ENCODE measurements at regions not wholly inside any gene's neighbourhood (a gene's known extent, or its start where the extent isn't known, plus 50 kb on each side); places are given as distances from the start of the nearest gene placed in this dataset.
"Not testable (repeated sequence)": the region's sequence is repeated elsewhere in the genome, so short reads cannot be mapped to it uniquely, and the experiment has no call there.

- DNase-seq, result no peak
- intact Hi-C loops (cut with DNase I), result no loop called here
Measured at GRCh38 chr3:182521339-182521738, 272.0 kb upstream of the ATP11B start.

GRCh38 chr3:182523424-182523823 lies 269.9 kb upstream of the ATP11B start:
- DNase-seq; intact Hi-C loops (cut with DNase I): not testable (repeated sequence)

DNA sequence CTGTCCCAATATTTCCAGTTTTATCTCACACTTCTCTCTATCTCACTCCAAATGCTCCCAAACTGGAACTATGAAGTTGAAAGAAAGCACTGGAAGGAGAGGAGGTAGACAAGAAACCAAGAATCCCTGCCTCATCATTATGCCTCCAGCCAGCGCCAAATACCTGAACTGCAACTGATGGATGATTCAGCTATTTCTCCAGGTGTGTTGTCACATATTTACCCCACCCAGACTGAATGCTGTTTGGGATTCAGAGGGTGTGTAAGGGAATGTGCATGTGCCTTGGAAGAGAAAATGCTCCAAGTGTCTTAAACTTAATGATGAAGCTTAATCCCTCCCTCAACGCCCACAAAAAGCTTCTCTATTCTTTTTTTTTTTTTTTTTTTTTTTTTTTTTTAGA lies 269.5 kb upstream of the ATP11B start:
- no peak for DNase-seq
- intact Hi-C loops (cut with DNase I), result no loop called here

DNA sequence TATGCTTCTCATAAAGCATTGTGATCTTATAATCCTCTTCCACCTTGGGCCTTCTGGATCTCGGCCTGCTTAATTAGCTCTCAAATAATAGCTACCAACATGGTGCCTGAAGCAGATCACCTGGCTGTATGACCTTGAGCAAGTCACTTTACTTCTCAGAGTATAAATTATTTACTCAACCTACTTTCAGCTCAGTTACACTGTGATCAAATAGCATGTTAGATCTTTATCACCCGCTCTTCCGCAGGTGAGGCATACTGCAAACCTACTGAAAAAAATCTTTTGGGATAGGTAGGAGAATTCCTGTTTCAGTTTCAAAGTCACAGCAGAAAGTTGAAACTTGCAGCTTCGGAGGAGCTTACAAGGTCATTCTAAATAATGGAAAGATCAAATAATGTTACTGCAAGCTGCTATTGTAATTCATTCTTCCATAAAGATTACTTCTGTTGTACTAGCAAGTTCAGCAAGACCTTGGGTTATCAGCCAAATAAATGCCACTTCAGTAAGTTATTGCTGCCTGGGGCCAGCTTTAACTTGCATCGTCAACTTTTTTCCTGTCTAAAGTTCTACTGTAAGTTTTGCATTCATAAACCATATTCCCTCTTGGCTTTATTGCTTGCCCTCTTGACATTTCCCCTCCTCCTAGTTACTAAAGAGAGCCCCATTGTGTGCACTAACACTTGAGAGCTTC lies 268.4 kb upstream of the ATP11B start:
- intact Hi-C loops (cut with DNase I), result no loop called here
- no peak for DNase-seq

DNA sequence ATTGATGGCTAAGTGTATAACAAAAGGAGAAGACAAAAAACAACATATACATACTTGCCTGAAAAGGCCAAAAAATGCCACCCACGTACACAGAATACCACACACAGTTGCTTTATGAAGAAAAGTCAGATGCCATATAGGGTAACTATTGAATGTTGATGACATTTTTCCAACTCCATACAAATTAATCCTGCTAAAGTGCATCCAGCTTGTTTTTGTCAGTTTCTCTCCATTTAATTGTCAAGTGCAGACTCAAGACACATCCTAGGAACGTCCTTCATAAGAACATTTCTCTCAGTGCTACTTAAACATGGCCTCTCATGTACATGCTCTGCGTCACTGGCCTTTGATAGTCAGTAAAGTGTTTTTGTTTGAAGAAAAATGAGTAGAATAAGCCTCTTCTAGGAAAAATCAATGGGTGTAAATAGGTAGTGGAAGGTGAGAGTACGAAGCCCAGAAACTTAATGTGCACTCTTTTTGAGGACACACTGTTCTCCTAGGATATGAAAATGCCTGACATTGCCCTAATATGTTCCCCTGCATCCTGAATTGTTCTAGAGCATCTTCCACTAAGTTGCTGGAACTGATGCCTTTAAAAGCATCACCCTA lies 267.4 kb upstream of the ATP11B start:
- DNase-seq, result no peak
- intact Hi-C loops (cut with DNase I), result no loop called here

DNA sequence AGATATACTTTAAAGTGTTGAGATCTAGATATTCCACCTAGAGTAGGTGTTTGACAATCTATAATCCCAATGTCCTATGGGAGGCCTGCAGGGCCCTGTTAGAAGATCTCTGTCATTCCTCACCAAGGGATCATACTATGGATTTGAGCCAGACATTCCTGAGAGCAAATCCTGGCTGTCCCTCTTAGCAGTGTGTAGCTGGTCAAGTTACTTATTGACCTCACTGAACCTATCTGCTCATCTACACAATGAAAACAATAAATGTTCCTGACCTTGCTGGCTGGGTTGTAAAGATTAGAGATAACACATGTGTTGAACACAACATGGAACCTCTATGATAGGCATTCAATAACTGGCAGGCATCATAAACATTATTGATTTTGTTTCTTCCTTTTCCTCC lies 265.6 kb upstream of the ATP11B start:
- no peak for DNase-seq
- intact Hi-C loops (cut with DNase I), result no loop called here

GRCh38 chr3:182530316-182530715 lies 263.0 kb upstream of the ATP11B start:
- intact Hi-C loops (cut with DNase I), result no loop called here

DNA sequence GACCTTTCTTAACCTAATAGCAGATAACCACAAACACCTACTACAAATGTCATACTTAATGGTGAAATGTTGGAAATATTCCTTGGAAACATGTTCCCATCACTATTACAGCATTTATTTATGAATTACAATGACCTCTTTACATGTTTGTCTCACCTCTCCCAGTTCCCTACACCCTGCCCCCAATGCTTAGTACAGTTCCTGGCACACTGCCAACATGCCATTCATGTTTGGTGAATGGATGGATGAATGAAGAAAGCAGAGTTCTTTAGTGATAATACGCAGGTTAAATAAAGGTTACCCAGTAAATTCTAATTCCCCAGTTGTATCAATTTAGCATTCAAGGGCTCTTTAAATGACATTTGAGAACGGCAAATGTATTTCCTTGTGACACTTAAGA lies 259.9 kb upstream of the ATP11B start:
- DNase-seq, result no peak

More at GRCh38 chr3:182530316-182530715, 263.0 kb upstream of the ATP11B start:
- DNase-seq, result no peak

DNA sequence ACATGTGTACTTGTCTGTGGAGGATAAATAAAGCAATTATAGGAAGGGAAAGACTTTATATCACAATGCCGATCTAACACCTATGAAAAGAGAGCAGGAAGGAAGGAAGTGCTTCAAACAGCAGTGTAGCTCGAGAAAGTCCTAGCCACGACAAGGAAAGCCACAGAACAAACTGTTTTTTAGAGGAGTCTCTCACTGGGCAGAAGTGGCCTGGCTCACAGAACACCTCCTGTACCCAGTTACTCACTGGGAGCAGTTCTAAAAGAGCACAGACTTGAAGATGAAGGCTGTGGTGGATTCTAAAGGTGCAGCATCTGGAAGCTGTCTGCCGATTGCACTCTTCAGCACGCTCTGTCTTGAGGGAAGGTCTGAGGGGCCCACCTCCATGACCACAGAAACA lies 248.8 kb upstream of the ATP11B start:
- intact Hi-C loops (cut with DNase I), result no loop called here
- peak in 1 of 10 donors; percentile 54 for DNase-seq

More for the DNA sequence above, 259.9 kb upstream of the ATP11B start:
- intact Hi-C loops (cut with DNase I), result no loop called here

DNA sequence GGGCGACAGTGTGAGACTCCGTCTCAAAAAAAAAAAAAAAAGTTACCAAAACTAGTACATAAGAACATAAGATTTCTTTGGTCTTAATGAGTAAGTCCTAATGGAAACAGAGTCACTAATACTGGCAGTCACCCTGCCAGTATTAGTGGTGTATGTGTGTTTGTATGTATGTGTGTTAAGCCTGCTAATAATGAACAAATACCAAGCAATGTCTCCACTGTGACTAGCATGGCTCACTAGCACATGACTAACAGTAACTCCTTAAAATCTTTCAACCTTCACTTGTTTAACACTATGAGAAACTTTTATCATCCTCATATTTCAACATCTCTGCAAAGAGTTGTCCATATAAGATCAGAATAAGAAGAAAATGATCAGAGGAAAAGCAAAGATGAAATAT lies 231.0 kb upstream of the ATP11B start:
- intact Hi-C loops (cut with DNase I), result no loop called here

GRCh38 chr3:182565916-182566796 lies 227.1 kb upstream of the ATP11B start:
- DNase-seq, result no peak
- intact Hi-C loops (cut with DNase I), result no loop called here

More for the DNA sequence above, 231.0 kb upstream of the ATP11B start:
- no peak for DNase-seq

DNA sequence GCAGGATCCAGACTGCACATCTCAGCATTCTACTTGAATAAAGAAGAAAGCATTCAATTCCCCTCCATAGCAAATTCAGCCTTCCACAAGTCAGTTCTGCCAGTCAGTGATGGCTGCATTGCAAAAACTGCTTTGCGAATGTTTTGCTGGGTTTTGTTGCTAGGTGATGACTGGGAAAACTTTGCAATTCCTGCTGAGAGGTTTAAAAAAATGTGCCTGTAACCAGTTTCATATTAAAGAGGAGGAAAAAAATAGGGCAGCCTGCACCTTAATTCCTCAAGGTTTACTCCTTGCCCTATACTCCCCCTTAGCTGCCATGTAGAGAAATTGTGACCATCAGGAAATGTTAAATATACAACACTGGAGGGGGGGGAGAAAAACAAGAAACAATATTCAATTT lies 225.6 kb upstream of the ATP11B start:
- peak in 1 of 10 donors; percentile 3 for DNase-seq

DNA sequence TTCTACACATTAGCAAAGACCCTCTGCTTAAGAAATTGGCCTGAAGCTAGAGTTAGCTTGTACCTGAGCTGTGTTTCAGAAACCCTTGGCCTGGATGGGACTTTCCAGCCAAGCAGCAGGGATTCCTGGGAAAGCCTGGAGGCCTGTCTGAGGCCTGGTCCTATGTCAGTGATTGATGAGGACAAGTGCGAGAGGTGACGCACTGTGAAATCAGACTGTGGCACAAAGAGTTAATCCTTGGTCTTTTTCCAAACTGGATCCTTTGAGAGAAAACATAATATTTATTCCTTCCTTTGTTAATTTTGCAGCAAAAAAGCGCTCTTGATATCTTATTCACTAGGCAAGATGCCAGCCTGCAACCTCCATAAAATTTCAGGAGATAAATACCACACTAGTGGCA lies 225.0 kb upstream of the ATP11B start:
- no peak for DNase-seq
- intact Hi-C loops (cut with DNase I), result no loop called here

More for the DNA sequence above, 225.6 kb upstream of the ATP11B start:
- intact Hi-C loops (cut with DNase I), result no loop called here

GRCh38 chr3:182568876-182569275 lies 224.4 kb upstream of the ATP11B start:
- peak in 1 of 10 donors; percentile 21 for DNase-seq
- intact Hi-C loops (cut with DNase I), result no loop called here

GRCh38 chr3:182570946-182571594 lies 222.2 kb upstream of the ATP11B start:
- intact Hi-C loops (cut with DNase I), result no loop called here
- no peak for DNase-seq

GRCh38 chr3:182575941-182576340 lies 217.4 kb upstream of the ATP11B start:
- intact Hi-C loops (cut with DNase I), result no loop called here
- no peak for DNase-seq

DNA sequence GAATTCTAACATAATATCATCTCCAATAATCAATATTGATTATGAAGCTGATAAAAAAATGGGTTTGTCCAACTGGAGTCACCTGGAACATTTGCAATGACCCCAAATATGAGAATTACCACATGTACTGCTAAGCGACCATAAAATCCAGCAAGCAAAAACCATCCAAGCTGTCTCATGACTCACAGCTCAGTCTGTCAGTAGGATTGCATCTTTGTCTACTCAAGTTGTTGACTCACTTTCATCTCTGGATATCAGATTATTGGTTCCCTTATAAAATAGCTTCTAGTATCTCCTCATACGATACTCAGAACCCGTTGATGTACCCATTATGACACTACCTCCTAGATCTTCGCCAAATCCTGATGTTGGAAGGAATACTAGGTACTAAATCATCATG lies 209.8 kb upstream of the ATP11B start:
- intact Hi-C loops (cut with DNase I), result no loop called here
- no peak for DNase-seq

- DNase-seq, result no peak
- intact Hi-C loops (cut with DNase I), result no loop called here
Measured at GRCh38 chr3:182585532-182586150, 207.7 kb upstream of the ATP11B start.

DNA sequence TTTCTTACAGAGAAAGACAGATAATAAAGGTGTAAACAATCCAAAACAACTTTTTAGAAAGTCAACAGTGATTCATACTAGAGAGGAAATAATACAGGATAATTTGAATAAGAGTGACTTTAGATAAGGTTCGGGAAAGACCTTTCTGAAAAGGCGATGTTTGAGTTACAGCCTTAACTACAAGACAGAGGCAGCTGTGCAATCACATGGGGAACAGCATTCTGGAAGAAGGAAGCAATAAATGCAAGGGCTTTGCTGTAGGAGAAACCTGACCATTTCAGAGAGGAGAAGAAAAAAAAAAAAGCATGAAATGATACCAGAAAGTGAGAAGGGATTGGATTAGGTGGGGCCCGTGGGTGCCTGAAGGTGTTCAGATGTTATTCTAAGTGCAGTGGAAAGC lies 200.6 kb upstream of the ATP11B start:
- intact Hi-C loops (cut with DNase I), result no loop called here

GRCh38 chr3:182596676-182597410 lies 196.5 kb upstream of the ATP11B start:
- intact Hi-C loops (cut with DNase I), result no loop called here

More for the DNA sequence above, 200.6 kb upstream of the ATP11B start:
- no peak for DNase-seq

More at GRCh38 chr3:182596676-182597410, 196.5 kb upstream of the ATP11B start:
- DNase-seq, result no peak
